ENCODE measurements at regions not wholly inside any gene's neighbourhood (a gene's known extent, or its start where the extent isn't known, plus 50 kb on each side); places are given as distances from the start of the nearest gene placed in this dataset.

DNA sequence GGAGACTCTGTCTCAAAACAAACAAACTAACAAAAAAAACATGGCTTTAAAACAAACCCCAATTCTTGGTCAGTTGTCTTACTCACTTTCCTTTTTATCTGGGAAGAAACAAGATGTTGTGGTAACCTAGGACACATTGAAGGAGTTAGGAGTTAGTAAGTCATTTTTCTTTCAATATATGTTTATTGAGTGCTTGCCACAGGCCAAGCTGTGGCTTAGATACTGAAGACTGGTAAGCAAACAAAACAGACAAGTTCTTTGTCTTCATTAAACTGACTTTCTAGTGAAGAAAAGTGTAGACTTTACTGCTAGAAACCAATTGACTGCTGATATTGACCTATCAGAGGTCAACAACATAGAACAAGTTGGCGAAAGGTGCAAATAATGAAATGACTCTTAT, 1228.3 kb upstream of the FAM98A start:
- H3K27me3 ChIP-seq (ENCODE audit: control insufficient read depth, insufficient read depth, low read length) = no peaks in the 10 kb centered on the region
- DNase-seq (ENCODE audit: low read depth) = no peak
- no peaks in the 10 kb centered on the region for H3K36me3 ChIP-seq (ENCODE audit: control insufficient read depth, insufficient read depth, low read length)
- no peak for FAIRE-seq
- H3K4me3 ChIP-seq (ENCODE audit: low read depth, low read length) = no peak overlapping the region
- TF ChIP-seq, protein P1, sequence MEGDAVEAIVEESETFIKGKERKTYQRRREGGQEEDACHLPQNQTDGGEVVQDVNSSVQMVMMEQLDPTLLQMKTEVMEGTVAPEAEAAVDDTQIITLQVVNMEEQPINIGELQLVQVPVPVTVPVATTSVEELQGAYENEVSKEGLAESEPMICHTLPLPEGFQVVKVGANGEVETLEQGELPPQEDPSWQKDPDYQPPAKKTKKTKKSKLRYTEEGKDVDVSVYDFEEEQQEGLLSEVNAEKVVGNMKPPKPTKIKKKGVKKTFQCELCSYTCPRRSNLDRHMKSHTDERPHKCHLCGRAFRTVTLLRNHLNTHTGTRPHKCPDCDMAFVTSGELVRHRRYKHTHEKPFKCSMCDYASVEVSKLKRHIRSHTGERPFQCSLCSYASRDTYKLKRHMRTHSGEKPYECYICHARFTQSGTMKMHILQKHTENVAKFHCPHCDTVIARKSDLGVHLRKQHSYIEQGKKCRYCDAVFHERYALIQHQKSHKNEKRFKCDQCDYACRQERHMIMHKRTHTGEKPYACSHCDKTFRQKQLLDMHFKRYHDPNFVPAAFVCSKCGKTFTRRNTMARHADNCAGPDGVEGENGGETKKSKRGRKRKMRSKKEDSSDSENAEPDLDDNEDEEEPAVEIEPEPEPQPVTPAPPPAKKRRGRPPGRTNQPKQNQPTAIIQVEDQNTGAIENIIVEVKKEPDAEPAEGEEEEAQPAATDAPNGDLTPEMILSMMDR (IDR thresholded peaks at IDR 0.05; ENCODE audit: insufficient read depth, low read length, severe bottlenecking) = no peak

DNA sequence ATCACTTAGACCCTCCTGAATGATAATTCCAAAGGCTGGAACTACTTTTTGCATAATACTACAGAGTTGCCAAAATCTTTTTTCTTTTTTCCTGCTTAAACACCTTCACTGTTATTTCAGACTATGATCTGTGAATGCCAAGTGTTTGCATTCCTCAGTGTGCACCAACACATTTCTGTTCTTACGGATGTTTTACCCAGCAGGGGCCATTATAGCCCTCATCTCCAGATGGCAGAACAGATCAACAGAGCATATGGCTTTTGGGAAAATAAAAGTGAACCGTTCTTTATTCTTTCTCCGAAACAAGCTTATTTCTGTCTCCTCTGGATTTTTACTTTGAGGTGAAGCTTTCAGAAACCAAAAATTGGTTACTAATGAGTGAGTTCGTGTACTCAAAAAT, 1226.6 kb upstream of the FAM98A start:
- TF ChIP-seq, protein P1 (IDR thresholded peaks at IDR 0.05; ENCODE audit: insufficient read depth, low read length, severe bottlenecking) = no peak
- DNase-seq (ENCODE audit: low read depth) (no peak), FAIRE-seq (no peak)
- no peaks in the 10 kb centered on the region for H3K36me3 ChIP-seq (ENCODE audit: control insufficient read depth, insufficient read depth, low read length)
- no peaks in the 10 kb centered on the region for H3K27me3 ChIP-seq (ENCODE audit: control insufficient read depth, insufficient read depth, low read length)
- H3K4me3 ChIP-seq (ENCODE audit: low read depth, low read length) = no peak overlapping the region

DNA sequence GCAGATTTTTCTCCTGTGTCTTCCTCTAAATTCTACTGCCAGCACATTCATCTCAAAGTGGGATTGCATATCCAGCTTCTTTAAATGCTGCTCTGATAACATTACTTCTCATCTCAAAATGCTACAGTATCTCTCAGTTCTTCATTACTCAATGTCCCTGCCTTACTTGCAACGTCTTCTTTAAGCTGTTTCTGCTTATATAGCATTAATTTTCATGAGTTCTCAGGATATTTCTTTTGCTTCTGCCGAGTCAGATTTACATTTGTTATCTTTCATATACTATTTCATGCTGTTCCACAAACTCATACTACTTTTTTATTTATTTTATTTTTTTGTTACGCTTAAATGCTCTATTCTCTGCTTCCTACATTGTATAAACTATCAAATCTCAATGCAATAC, 1223.5 kb upstream of the FAM98A start:
- DNase-seq (ENCODE audit: low read depth) = no peak
- no peak for FAIRE-seq

DNA sequence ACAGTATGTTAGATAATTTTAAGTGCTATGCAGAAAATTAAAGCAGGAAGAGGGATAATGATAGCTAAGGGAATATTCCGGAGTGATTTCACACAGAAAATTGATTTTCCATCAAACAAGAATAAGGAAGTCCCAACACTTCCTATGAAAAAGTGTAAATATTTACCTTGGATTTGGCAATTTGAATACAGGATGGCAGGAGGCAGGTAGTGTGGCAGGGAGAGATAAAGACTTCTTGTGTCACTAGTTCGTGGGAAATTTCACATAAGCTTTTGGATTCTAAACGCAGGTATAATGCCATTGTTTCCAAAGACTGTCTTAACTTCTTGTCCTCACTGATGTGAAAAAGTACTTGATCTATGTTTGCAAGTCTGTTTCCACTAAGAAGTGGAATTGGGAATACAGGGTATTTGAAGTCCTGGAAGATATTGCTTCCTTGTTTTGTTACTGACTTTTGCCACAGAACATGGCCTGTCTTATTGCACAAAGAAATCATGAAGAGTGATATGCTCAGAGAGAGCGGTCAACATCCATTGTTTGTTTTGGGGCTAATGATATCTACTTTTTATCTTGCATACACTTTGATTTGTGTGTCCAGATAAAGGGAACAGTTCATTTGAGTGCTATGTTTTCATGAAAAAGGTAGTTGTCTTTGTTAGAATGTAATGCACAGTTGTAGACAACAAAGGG, 1216.1 kb upstream of the FAM98A start:
- no peaks in the 10 kb centered on the region for H3K27me3 ChIP-seq (ENCODE audit: control insufficient read depth, insufficient read depth, low read length)
- DNase-seq (ENCODE audit: low read depth) (no peak), FAIRE-seq (no peak)
- H3K36me3 ChIP-seq (ENCODE audit: control insufficient read depth, insufficient read depth, low read length) = no peaks in the 10 kb centered on the region
- TF ChIP-seq, protein P1 (IDR thresholded peaks at IDR 0.05; ENCODE audit: insufficient read depth, low read length, severe bottlenecking) = no peak
- H3K4me3 ChIP-seq (ENCODE audit: low read depth, low read length) = no peak overlapping the region

More for the DNA sequence above, 1223.5 kb upstream of the FAM98A start:
- TF ChIP-seq, protein P1 (IDR thresholded peaks at IDR 0.05; ENCODE audit: insufficient read depth, low read length, severe bottlenecking) = no peak
- Histone ChIP-seq H3K36me3 (ENCODE audit: control insufficient read depth, insufficient read depth, low read length) (no peaks in the 10 kb centered on the region), H3K4me3 (ENCODE audit: low read depth, low read length) (no peak overlapping the region), H3K27me3 (ENCODE audit: control insufficient read depth, insufficient read depth, low read length) (no peaks in the 10 kb centered on the region)

DNA sequence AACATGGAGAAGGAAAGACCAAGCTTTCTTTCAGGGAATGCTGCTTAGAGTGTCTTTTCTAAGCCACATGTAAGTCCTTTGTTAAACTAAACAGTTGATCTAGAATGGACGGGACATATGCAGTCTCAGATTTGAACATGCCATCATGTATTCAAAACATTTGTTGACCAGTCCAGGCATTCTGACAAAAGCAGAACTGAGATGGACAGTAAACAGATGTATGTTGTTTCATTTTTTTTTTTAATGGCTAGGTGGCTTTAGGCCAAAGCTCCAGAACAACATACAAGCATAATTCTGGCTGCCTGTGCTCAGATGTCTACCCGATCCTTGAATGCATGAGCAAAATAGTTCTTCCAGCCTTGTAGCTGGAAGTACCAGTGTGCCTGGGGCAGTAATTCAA, 1211.4 kb upstream of the FAM98A start:
- DNase-seq (ENCODE audit: low read depth) (no peak), FAIRE-seq (no peak)
- Histone ChIP-seq H3K27me3 (ENCODE audit: control insufficient read depth, insufficient read depth, low read length) (no peaks in the 10 kb centered on the region), H3K4me3 (ENCODE audit: low read depth, low read length) (no peak overlapping the region), H3K36me3 (ENCODE audit: control insufficient read depth, insufficient read depth, low read length) (no peaks in the 10 kb centered on the region)
- TF ChIP-seq, protein P1 (IDR thresholded peaks at IDR 0.05; ENCODE audit: insufficient read depth, low read length, severe bottlenecking) = no peak

DNA sequence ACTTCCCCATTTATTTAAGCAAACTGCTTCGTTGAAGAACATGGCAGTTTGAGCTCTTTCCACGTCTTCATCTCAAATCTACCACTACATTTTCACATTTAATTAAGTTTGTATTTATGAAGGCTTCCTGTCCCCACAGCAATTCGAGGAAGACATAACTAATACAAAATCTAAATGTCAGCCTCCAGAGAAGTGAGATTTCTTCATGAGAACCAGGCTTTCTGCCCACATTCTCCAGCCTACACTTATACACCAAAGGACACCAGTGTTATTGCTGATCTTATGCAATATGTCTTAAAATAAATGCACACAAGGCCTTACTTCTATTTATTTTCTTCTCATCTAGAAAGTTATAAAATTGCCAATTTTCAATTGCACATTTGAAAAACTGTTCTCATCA, 1209.3 kb upstream of the FAM98A start:
- Histone ChIP-seq H3K36me3 (ENCODE audit: control insufficient read depth, insufficient read depth, low read length) (no peaks in the 10 kb centered on the region), H3K27me3 (ENCODE audit: control insufficient read depth, insufficient read depth, low read length) (no peaks in the 10 kb centered on the region), H3K4me3 (ENCODE audit: low read depth, low read length) (no peak overlapping the region)
- TF ChIP-seq, protein P1 (IDR thresholded peaks at IDR 0.05; ENCODE audit: insufficient read depth, low read length, severe bottlenecking) = no peak
- no peak for DNase-seq (ENCODE audit: low read depth)
- FAIRE-seq = no peak
